NT2/D1 (cell line): ENCODE measurements at regions not wholly inside any gene's neighbourhood (a gene's known extent, or its start where the extent isn't known, plus 50 kb on each side); places are given as distances from the start of the nearest gene placed in this dataset.

ENCODE experiments used
- SUZ12 ChIP-seq: IDR thresholded peaks from 2 replicates; pipeline ENCODE4 v1.6.1; 2011; ENCODE audit not compliant: insufficient read length, insufficient read depth; ENCODE audit errors: extremely low read depth
- YY1 ChIP-seq: IDR thresholded peaks from 2 replicates; pipeline ENCODE4 v1.6.1; 2011; ENCODE audit not compliant: insufficient read length, insufficient read depth
- ZNF274 ChIP-seq: IDR thresholded peaks from 2 replicates; pipeline ENCODE4 v1.6.1; 2011; ENCODE audit warnings: mild to moderate bottlenecking, low read depth, low read length

DNA sequence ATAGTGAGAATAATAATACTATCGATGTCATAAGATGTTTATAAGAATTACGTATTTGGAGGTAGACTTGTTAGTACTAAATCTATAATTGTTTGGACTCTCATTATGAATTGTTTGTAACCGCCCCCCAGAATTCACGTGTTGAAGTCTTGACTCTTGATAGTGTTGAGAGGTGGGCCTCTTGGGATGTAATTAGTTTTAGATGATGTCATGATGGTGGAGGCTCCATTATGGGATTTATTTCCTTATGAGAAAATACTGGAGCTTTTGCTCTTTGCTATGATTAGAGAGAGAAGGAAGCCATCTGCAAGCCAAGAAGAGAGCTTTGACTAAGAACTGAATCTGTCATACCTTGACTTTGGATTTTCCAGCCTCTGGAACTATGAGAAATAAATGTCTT lies 142.2 kb downstream of the PRDM9 start:
- TF ChIP-seq YY1 (no peak), ZNF274 (no peak), SUZ12 (no peak)
